Astrocyte of the hippocampus (primary cell): ENCODE measurements at regions not wholly inside any gene's neighbourhood (a gene's known extent, or its start where the extent isn't known, plus 50 kb on each side); places are given as distances from the start of the nearest gene placed in this dataset.

Experiments used
- DNase-seq: peaks from one replicate; pipeline ENCODE4 v3.0.0; 2011; ENCODE audit warnings: low read depth, low spot score

- no peak for DNase-seq
These were observed 983.1 kb downstream of the TLE4 start for GRCh38 chr9:80554856-80555255.

- no peak for DNase-seq
These were observed 982.5 kb downstream of the TLE4 start for GRCh38 chr9:80554301-80554700.

GRCh38 chr9:80552931-80553330, 981.2 kb downstream of the TLE4 start:
- DNase-seq, result no peak

- DNase-seq, result no peak
These were observed 978.4 kb downstream of the TLE4 start for GRCh38 chr9:80550181-80550580.

DNA sequence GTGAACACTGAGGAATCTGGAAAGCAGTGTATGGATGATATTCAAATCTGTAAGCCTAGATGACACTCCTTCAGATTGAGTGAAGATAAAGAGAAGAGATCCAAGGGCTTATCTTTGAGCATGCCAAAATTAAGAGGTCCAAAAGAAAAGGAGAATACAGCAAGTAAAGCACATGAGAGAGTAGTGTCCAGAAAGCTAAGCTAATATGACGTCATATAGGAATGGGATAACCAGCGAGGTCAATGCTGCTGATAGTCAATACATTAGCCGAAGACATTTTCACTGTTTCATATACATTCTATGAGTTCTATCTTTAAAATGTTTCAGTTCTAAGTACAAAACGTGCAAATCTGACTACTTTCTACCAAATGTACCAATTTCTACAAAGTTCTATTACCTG, 975.8 kb downstream of the TLE4 start:
- DNase-seq, result no peak

GRCh38 chr9:80540387-80540786, 968.6 kb downstream of the TLE4 start:
- no peak for DNase-seq

DNA sequence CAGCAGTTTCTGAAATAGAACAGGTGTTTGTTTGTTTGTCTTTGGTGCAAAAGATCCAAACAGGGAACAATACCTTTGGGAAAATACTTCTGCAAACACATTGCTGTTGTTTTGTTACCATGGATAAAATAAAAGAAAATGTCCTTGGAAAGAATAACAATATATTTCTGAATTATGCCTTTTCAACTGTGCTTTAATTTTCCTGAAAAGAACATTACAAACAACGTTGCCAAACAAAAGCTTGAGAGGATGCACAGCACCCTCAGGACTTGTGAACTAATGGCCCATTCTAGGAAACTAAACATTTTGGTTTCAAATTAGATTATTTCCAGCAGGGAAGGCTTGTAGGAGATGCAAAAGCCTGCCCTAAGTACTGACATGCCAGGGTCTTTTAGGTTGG, 967.2 kb downstream of the TLE4 start:
- DNase-seq, result no peak

- no peak for DNase-seq
These were observed 950.7 kb downstream of the TLE4 start for GRCh38 chr9:80522465-80522864.

GRCh38 chr9:80521151-80521550, 949.4 kb downstream of the TLE4 start:
- DNase-seq, result no peak

DNA sequence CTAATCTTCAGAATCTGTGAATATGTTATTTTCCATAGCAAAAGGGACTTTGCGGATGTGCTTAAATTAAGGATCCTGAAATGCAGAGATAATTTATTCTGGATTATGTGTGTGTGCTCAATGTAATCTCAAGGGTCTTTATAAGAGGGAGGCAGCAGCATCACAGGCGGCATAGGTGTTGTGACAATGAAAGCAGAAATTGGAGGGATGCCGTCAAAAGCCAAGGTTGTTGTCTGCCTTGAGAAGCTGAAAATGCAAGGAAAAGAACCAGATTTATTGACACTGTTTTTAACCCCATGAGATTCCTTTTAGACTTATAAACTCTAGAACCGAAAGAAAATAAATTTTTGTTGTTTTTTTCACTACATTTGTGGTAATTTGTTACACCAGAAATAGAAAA, 948.5 kb downstream of the TLE4 start:
- no peak for DNase-seq

DNA sequence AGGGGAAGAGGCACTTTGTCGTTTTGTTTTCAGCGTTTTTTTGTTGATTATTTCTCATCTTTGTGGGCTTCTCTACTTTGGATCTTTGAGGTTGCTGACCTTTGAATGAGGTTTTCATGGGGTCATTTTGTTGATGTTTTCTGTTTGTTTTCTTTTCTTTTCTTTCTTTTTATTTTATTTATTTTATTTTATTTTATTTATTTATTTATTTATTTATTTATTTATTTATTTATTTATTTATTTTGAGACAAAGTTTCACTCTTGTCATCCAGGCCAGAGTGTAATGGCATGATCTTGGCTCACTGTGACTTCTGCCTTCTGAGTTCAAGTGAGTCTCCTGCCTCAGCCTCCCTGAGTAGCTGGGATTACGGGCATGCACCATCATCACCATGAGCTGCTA, 946.7 kb downstream of the TLE4 start:
- no peak for DNase-seq

GRCh38 chr9:80516679-80517078, 944.9 kb downstream of the TLE4 start:
- no peak for DNase-seq

GRCh38 chr9:80509358-80509757, 937.6 kb downstream of the TLE4 start:
- DNase-seq, result no peak

DNA sequence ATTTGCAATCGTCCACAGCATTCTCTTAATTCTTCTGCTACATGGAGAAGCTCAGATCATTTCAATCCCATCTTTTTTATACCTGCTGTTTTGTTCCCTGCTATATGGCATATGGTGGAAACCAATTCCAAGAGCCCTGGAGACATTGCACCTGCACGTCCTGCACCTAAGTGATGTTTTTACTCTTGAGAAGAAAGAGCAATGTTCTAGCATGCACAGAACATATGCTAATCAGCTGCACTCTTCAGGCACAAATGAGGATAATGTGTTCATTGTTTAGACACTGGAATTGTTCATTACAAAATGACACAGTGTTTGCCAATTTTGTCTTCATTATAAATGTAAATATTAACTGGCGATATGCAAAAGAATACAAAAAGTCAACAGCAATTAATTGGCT, 935.8 kb downstream of the TLE4 start:
- no peak for DNase-seq

DNA sequence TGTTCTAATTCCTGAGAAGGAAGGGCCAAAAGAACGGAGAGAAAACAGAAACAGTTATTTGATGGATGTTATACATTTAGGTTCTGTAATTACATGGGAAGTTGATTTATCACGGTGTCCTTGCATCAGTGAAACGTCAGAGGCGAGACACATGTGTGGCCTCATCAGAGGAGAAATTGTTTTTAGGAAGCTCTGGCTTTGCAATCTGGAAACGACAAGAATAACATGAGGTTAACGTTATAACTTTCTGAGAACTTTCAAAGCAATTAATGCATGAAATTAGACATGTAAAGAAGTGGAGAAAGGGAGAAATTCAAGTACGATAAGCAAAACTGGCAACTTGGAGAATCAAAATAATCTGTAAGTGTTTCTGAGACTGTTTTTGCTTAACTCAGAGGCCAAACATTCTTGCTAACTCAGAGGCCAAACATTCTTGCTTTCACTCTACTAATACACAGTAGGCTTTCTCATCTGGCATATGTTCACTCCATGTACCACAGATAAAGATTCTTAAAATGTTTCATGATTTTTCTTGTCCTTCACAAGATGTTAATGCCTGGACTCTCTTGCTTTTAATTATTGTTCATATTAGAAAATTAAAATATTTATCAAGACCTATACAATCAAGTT, 933.0 kb downstream of the TLE4 start:
- DNase-seq, result peak; percentile 48

GRCh38 chr9:80503671-80504281, 932.0 kb downstream of the TLE4 start:
- peak; percentile 58 for DNase-seq

DNA sequence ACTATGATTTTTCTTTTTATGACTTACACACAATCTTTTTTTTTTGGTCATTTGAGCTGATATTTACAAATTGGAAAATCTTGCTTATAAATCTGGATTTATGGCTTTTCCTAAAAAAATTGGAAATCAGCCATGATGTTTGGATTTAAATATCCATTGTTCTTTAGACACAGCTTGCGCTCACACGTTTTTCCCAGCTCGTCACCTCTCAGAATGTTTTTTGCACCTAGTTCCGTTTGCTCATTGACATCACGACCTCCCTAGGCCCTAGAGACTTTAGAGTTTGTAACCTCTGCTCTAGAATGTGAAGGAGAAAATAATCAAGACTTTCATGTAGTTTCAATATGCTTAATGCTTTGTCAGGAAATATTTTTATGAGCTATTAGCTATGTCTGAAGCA, 930.5 kb downstream of the TLE4 start:
- no peak for DNase-seq

DNA sequence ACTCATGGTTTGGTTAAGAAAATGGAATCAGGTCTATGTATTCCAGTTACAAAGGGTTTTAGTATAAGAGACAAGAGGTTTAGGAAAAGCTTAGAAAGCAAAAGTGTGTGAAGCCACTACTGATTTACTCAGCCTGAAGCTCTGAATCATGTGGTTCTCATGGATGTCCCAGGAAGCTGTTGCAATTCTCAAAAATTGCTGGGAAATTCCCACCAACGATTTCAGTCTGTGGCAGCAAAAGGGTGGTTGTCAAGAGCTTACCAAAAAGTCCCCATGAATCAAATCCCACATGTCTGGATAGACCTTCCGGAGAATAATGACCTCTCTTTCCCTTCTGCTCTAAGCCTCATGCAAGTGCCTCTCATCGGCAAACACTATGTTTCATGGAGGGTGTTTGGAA, 929.9 kb downstream of the TLE4 start:
- peak; percentile 33 for DNase-seq

- DNase-seq, result no peak
These were observed 928.5 kb downstream of the TLE4 start for GRCh38 chr9:80500300-80500699.

DNA sequence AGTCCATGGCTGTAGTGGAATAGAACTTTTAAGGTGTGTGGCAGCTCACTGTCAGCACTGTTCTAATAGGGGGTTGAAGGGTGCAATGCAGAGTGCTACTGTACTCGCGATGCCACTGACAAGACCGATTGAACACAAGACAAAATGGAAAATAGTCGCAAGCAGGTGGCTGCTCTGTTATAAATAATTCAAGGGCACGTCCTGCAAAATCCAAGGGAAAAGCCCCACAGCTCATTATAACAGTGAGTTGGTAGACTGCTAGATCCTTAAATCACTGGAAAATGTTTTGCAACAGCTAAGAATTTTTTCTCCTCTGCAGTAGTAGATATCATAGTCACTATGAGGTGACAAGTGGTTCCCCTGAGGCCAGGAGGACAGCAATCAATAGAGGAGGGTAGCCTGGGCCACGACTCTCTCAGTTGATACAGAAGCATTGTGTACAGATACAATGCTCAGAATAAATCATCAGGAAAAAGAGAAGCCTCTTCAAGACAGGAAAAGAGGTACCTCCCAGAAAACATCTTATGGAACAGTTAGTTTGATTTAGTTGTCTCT, 926.3 kb downstream of the TLE4 start:
- no peak for DNase-seq

- DNase-seq, result no peak
These were observed 925.3 kb downstream of the TLE4 start for GRCh38 chr9:80496901-80497556.

- peak; percentile 7 for DNase-seq
These were observed 921.5 kb downstream of the TLE4 start for GRCh38 chr9:80493258-80493657.

DNA sequence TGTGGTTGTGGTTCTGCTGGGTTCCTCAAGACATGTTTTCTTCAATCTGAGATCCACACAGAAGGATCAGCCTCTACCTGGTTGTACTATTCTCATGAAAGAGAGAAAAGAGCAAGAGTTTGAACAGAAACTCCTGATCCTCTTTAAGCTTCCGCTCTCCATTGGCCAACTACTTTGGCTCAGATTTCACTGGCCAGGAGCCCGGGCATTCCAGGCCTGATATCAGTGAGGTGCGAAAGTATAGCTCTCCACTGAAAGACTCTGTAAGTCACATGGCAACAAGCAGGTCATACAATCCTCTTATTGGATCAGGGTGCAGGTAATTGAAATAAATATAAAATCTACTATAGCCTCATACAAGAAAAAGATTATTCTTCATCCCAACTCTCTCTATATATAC, 920.5 kb downstream of the TLE4 start:
- peak; percentile 78 for DNase-seq
